ENCODE measurements at regions not wholly inside any gene's neighbourhood (a gene's known extent, or its start where the extent isn't known, plus 50 kb on each side); places are given as distances from the start of the nearest gene placed in this dataset.
"Not testable (repeated sequence)": the region's sequence is repeated elsewhere in the genome, so short reads cannot be mapped to it uniquely, and the experiment has no call there.

- TF ChIP-seq CTCF (IDR thresholded peaks at IDR 0.05; ENCODE audit: control extremely low read depth, extremely low read depth, low read depth, missing control alignments) = no peak
- CTCF ChIA-PET = interaction anchor here (1.9 kb wide), 1 partner anchor 23 kb away, joined by 6 read pairs; no protein-coding TSS in a partner anchor
- no peak for DNase-seq (ENCODE audit: extremely low spot score)
- POLR2A ChIA-PET = no interaction called here
Observed at GRCh38 chr16:52742052-52742451, 195.1 kb upstream of the TOX3 start.

DNA sequence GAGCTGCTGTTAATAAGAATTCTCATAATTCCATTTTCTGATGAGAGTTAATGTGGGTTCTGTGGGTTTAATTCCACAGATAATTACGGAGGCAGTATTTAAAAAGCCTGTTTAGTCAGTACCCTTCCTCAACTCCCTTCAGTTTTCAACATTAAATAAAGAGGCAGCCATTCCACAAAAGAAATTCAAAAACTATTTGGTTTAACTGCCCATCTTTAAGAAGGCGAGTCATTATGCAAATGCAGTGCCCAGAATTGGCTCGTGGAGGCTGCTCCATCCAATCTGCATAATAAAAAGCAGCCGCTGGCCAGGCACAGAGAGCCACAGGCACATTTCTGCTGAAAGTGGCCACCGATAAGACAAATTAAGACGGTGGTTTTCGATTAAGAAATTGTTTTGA lies 194.4 kb upstream of the TOX3 start:
- no peak for DNase-seq (ENCODE audit: extremely low spot score)
- TF ChIP-seq CTCF (IDR thresholded peaks at IDR 0.05; ENCODE audit: control extremely low read depth, extremely low read depth, low read depth, missing control alignments) = no peak
- CTCF ChIA-PET = no interaction called here
- POLR2A ChIA-PET = no interaction called here

DNA sequence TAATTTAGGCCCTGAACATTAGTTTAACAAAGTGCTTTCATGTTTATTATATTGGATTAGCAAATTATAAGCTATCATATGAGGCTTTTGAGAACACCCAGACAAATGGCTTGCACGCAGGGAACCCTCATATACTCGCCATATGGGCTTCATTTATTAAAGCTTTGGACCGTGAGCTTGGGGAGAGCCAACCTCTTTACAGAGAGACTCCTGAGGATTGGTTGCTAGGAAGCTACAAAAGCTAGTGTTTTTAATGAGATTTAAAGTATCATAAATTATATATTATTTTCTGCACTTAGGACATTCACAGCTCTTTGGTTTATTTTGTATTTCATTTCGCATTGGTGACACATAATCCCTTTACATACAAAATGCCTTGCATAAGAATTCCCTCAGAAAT lies 193.8 kb upstream of the TOX3 start:
- no peak for DNase-seq (ENCODE audit: extremely low spot score)
- POLR2A ChIA-PET = no interaction called here
- CTCF ChIA-PET = no interaction called here
- no peak for TF ChIP-seq CTCF (IDR thresholded peaks at IDR 0.05; ENCODE audit: control extremely low read depth, extremely low read depth, low read depth, missing control alignments)

DNA sequence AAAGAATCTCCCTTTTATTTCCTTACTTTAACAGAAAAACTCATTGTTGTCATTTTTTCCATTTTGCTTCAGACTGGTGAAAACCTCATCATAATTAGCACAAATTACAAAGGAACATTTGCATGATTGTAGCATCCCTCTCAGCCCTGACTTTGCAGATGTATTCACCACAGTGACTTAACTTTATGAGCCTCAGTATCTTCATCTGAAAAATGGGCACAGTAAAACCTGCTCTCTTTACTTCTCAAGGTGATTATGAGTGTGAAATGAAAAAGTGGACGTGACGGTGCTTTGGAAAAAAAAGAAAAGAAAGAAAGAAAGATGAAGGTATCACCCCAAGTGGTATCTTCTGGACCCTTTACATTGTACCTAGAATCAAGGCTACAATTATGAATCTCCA lies 193.4 kb upstream of the TOX3 start:
- ChIA-PET CTCF (no interaction called here), POLR2A (no interaction called here)
- no peak for TF ChIP-seq CTCF (IDR thresholded peaks at IDR 0.05; ENCODE audit: control extremely low read depth, extremely low read depth, low read depth, missing control alignments)
- DNase-seq (ENCODE audit: extremely low spot score) = no peak

- POLR2A ChIA-PET; CTCF ChIA-PET; DNase-seq (ENCODE audit: extremely low spot score): not testable (repeated sequence)
Observed at GRCh38 chr16:52738992-52739391, 192.0 kb upstream of the TOX3 start.

DNA sequence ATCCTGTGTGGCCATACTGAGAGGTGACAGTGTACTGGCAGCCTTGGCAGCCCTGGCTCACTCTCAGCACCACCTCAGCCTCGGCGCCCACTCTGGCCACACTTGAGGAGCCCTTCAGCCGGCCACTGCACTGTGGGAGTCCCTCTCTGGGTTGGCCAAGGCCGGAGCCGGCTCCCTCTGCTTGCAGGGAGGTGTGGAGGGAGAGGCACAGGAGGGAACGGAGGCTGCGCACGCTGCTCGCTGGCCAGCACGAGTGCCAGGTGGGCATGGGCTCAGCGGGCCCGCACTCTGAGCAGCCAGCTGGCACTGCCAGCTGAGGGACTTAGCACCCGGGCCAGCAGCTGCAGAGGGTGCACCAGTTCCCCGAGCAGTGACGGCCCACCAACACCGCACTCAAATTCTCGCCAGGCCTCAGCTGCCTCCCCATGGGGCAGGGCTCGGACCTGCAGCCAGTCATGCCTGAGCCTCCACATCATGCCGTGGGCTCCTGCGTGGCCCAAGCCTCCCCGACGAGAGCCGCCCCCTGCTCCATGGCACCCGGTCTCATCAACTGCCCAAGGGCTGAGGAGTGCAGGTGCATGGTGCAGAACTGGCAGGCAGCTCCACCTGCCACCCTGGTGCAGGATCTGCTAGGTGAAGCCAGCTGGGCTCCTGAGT lies 184.4 kb upstream of the TOX3 start:
- TF ChIP-seq CTCF (IDR thresholded peaks at IDR 0.05; ENCODE audit: control extremely low read depth, extremely low read depth, low read depth, missing control alignments) = no peak
- DNase-seq (ENCODE audit: extremely low spot score) = no peak
- CTCF ChIA-PET = no interaction called here
- POLR2A ChIA-PET = no interaction called here

- ChIA-PET CTCF (no interaction called here), POLR2A (no interaction called here)
- DNase-seq (ENCODE audit: extremely low spot score) = no peak
- TF ChIP-seq CTCF (IDR thresholded peaks at IDR 0.05; ENCODE audit: control extremely low read depth, extremely low read depth, low read depth, missing control alignments) = no peak
Observed at GRCh38 chr16:52729731-52730130, 182.8 kb upstream of the TOX3 start.

All from GM10248 (cell line).